Tibial artery (tissue), 4 donors: ENCODE measurements at regions not wholly inside any gene's neighbourhood (a gene's known extent, or its start where the extent isn't known, plus 50 kb on each side); places are given as distances from the start of the nearest gene placed in this dataset.

Source experiments
- DNase-seq, 2 donors: peaks; one replicate each; pipeline ENCODE4 v3.0.0-alpha.2; 2019
- H3K27ac ChIP-seq, 2 donors: fragments of 200-600 bp; sonication (generic) in 1 of 2; 1 replicate in 1 of 2; 2 replicates in 1 of 2; pipeline ENCODE4 v1.5.1; 2018 to 2019; ENCODE audit warnings: mild to moderate bottlenecking in 1 of 2
- H3K27me3 ChIP-seq, 2 donors: fragments of 200-600 bp; sonication (generic) in 1 of 2; one replicate each; pipeline versions ENCODE4 v1.5.1 to v1.6.0; 2016 to 2019
- H3K36me3 ChIP-seq, 3 donors: fragments of 200-600 bp; sonication (generic) in 2 of 3; one replicate each; pipeline ENCODE4 v1.5.1; 2016 to 2019; ENCODE audit warnings: mild to moderate bottlenecking in 2 of 3
- H3K4me1 ChIP-seq, 4 donors: fragments of 200-600 bp; sonication (generic) in 2 of 4; 1 replicate in 3 of 4; 2 replicates in 1 of 4; pipeline ENCODE4 v1.5.1; 2016 to 2019
- H3K4me3 ChIP-seq, 2 donors: fragments of 200-600 bp; sonication (generic) in 1 of 2; 1 replicate in 1 of 2; 2 replicates in 1 of 2; pipeline ENCODE4 v1.5.1; 2018 to 2019; ENCODE audit warnings: mild to moderate bottlenecking in 2 of 2
- H3K9me3 ChIP-seq, 3 donors: fragments of 200-600 bp; sonication (generic) in 1 of 3; one replicate each; pipeline ENCODE4 v1.5.1; 2016 to 2019
- intact Hi-C: fragments of 100-400 bp; cut with DNase I; formaldehyde crosslinking; loops from one replicate; pipeline ENCODE4 v1.15.0; 2023; ENCODE audit warnings: low total_unique reads
- TF ChIP-seq, protein P1 (sequence below), 2 experiments: fragments of 200-600 bp in 1 of 2; fragments of 450-650 bp in 1 of 2; IDR thresholded peaks; one replicate each; pipeline ENCODE4 v1.5.1; 2017 to 2019; ENCODE audit warnings: antibody characterized with exemption in 2 of 2, mild to moderate bottlenecking in 1 of 2, moderate library complexity in 1 of 2

GRCh38 chr2:37425408-37425807 lies 81.0 kb downstream of the QPCT start:
- no peaks in the 10 kb centered on the region for H3K4me1 ChIP-seq
- no peaks in the 10 kb centered on the region for H3K9me3 ChIP-seq
- no peak for DNase-seq
- H3K27ac ChIP-seq: no peak overlapping the region
- TF ChIP-seq, protein P1, sequence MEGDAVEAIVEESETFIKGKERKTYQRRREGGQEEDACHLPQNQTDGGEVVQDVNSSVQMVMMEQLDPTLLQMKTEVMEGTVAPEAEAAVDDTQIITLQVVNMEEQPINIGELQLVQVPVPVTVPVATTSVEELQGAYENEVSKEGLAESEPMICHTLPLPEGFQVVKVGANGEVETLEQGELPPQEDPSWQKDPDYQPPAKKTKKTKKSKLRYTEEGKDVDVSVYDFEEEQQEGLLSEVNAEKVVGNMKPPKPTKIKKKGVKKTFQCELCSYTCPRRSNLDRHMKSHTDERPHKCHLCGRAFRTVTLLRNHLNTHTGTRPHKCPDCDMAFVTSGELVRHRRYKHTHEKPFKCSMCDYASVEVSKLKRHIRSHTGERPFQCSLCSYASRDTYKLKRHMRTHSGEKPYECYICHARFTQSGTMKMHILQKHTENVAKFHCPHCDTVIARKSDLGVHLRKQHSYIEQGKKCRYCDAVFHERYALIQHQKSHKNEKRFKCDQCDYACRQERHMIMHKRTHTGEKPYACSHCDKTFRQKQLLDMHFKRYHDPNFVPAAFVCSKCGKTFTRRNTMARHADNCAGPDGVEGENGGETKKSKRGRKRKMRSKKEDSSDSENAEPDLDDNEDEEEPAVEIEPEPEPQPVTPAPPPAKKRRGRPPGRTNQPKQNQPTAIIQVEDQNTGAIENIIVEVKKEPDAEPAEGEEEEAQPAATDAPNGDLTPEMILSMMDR (IDR thresholded peaks at IDR 0.05): no peak
- intact Hi-C loops: no loop called here
- no peak overlapping the region for H3K4me3 ChIP-seq
- no peaks in the 10 kb centered on the region for H3K36me3 ChIP-seq
- no peaks in the 10 kb centered on the region for H3K27me3 ChIP-seq

DNA sequence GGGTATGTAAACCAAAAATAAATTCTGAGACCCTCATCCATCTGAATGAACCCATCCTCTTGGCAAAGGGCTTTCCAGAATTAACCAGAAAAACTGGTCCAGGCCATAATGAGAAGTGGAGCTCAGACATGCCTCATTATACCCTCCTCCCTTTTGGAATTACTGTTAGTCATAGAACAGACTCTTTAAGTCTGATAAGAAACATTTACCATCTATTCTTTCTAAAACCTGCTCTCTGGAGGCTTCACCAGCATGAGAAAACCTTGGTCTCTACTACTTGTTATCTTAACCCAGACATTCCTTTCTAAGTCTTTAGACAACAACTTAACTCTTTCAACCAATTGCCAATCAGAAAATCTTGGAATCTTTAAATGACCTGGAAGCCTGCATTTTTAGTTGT lies 82.8 kb downstream of the QPCT start:
- TF ChIP-seq, protein P1 (IDR thresholded peaks at IDR 0.05): no peak
- no peak overlapping the region for H3K4me3 ChIP-seq
- H3K36me3 ChIP-seq: no peaks in the 10 kb centered on the region
- intact Hi-C loops: no loop called here
- no peaks in the 10 kb centered on the region for H3K4me1 ChIP-seq
- no peak for DNase-seq
- H3K27me3 ChIP-seq: no peaks in the 10 kb centered on the region
- H3K9me3 ChIP-seq: no peaks in the 10 kb centered on the region
- no peak overlapping the region for H3K27ac ChIP-seq

DNA sequence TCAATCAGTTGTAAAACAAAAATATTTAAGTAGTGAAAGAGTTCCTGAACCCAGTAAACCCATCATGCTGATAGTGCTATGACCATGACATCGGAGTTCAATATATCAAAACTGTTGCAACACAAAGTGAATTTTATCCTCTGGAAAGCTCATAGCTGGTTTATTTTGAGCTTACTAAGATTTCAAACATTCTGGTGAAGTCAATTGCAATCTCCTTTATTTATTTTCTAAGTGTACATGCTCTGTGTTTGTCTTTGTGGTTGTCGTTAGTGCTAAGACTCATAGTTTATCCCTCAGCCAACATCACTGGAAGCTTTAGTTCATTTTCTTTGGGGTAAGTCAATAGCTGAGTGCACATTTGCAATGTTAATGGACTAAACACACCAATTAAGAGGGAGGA lies 91.9 kb downstream of the QPCT start:
- DNase-seq: no peak
- Histone ChIP-seq H3K4me1 (no peaks in the 10 kb centered on the region), H3K9me3 (no peaks in the 10 kb centered on the region), H3K27me3 (no peaks in the 10 kb centered on the region), H3K36me3 (no peaks in the 10 kb centered on the region), H3K4me3 (no peak overlapping the region), H3K27ac (no peak overlapping the region)
- intact Hi-C loops: no loop called here
- TF ChIP-seq, protein P1 (IDR thresholded peaks at IDR 0.05): no peak

- Histone ChIP-seq H3K27ac (no peak overlapping the region), H3K4me1 (no peaks in the 10 kb centered on the region)
- intact Hi-C loops: no loop called here
Measured at GRCh38 chr2:37439131-37439642, 94.8 kb downstream of the QPCT start.

DNA sequence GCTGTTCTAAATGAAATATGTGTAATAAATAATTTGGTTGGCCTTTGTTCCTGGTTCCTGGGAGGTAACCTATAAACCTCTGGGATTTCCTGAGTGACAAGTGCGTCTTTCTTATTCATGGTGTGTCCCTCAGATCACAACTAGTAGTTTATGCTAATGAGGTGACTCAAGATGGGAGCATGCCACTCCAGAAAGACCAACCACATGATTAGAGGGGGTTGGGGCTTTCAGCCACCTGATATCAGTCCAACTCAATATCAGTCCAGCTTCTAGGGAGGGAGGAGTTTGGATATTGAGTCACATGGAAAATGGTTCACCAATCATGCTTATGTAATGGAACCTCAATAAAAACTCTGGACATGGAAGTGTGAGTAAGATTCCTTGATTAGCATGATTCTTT lies 96.6 kb downstream of the QPCT start:
- intact Hi-C loops: no loop called here
- no peak overlapping the region for H3K27ac ChIP-seq
- no peaks in the 10 kb centered on the region for H3K36me3 ChIP-seq
- H3K9me3 ChIP-seq: no peaks in the 10 kb centered on the region
- no peak for DNase-seq
- no peaks in the 10 kb centered on the region for H3K27me3 ChIP-seq
- TF ChIP-seq, protein P1 (IDR thresholded peaks at IDR 0.05): no peak
- no peaks in the 10 kb centered on the region for H3K4me1 ChIP-seq
- H3K4me3 ChIP-seq: no peak overlapping the region

More at GRCh38 chr2:37439131-37439642, 94.8 kb downstream of the QPCT start:
- Histone ChIP-seq H3K4me3 (no peak overlapping the region), H3K27me3 (no peaks in the 10 kb centered on the region), H3K9me3 (no peaks in the 10 kb centered on the region), H3K36me3 (no peaks in the 10 kb centered on the region)
- no peak for DNase-seq
- TF ChIP-seq, protein P1 (IDR thresholded peaks at IDR 0.05): no peak

- Histone ChIP-seq H3K4me3 (no peak overlapping the region), H3K27ac (no peak overlapping the region), H3K9me3 (no peaks in the 10 kb centered on the region), H3K4me1 (no peaks in the 10 kb centered on the region), H3K36me3 (no peaks in the 10 kb centered on the region), H3K27me3 (no peaks in the 10 kb centered on the region)
- TF ChIP-seq, protein P1 (IDR thresholded peaks at IDR 0.05): no peak
- intact Hi-C loops: no loop called here
- DNase-seq: no peak
Measured at GRCh38 chr2:37443082-37443481, 98.7 kb downstream of the QPCT start.
